ENCODE measurements at regions not wholly inside any gene's neighbourhood (a gene's known extent, or its start where the extent isn't known, plus 50 kb on each side); places are given as distances from the start of the nearest gene placed in this dataset.
A peak's percentile ranks its signal among the peaks of the same experiment; 100 is the strongest.

- TF ChIP-seq, protein P1, sequence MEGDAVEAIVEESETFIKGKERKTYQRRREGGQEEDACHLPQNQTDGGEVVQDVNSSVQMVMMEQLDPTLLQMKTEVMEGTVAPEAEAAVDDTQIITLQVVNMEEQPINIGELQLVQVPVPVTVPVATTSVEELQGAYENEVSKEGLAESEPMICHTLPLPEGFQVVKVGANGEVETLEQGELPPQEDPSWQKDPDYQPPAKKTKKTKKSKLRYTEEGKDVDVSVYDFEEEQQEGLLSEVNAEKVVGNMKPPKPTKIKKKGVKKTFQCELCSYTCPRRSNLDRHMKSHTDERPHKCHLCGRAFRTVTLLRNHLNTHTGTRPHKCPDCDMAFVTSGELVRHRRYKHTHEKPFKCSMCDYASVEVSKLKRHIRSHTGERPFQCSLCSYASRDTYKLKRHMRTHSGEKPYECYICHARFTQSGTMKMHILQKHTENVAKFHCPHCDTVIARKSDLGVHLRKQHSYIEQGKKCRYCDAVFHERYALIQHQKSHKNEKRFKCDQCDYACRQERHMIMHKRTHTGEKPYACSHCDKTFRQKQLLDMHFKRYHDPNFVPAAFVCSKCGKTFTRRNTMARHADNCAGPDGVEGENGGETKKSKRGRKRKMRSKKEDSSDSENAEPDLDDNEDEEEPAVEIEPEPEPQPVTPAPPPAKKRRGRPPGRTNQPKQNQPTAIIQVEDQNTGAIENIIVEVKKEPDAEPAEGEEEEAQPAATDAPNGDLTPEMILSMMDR (IDR thresholded peaks at IDR 0.05): peak; percentile 85
- TF ChIP-seq, protein P2, sequence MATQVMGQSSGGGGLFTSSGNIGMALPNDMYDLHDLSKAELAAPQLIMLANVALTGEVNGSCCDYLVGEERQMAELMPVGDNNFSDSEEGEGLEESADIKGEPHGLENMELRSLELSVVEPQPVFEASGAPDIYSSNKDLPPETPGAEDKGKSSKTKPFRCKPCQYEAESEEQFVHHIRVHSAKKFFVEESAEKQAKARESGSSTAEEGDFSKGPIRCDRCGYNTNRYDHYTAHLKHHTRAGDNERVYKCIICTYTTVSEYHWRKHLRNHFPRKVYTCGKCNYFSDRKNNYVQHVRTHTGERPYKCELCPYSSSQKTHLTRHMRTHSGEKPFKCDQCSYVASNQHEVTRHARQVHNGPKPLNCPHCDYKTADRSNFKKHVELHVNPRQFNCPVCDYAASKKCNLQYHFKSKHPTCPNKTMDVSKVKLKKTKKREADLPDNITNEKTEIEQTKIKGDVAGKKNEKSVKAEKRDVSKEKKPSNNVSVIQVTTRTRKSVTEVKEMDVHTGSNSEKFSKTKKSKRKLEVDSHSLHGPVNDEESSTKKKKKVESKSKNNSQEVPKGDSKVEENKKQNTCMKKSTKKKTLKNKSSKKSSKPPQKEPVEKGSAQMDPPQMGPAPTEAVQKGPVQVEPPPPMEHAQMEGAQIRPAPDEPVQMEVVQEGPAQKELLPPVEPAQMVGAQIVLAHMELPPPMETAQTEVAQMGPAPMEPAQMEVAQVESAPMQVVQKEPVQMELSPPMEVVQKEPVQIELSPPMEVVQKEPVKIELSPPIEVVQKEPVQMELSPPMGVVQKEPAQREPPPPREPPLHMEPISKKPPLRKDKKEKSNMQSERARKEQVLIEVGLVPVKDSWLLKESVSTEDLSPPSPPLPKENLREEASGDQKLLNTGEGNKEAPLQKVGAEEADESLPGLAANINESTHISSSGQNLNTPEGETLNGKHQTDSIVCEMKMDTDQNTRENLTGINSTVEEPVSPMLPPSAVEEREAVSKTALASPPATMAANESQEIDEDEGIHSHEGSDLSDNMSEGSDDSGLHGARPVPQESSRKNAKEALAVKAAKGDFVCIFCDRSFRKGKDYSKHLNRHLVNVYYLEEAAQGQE (IDR thresholded peaks at IDR 0.05; ENCODE audit: insufficient read depth in 1 of 2, low read depth in 2 of 2, low read length in 1 of 2): no peak
- TF ChIP-seq POLR2AphosphoS5 (IDR thresholded peaks at IDR 0.05; ENCODE audit: low read depth, low read length): no peak
These were observed 205.2 kb downstream of the GLRX3 start for GRCh38 chr10:130341356-130341755.
